AG09309 (cell line): ENCODE measurements at regions not wholly inside any gene's neighbourhood (a gene's known extent, or its start where the extent isn't known, plus 50 kb on each side); places are given as distances from the start of the nearest gene placed in this dataset.
"Not testable (repeated sequence)": the region's sequence is repeated elsewhere in the genome, so short reads cannot be mapped to it uniquely, and the experiment has no call there.

Source experiments
- DNase-seq: peaks from one replicate; pipeline ENCODE4 v3.0.0-alpha.2; 2010; ENCODE audit warnings: low read depth
- H3K4me3 ChIP-seq: 2 replicates; pipeline ENCODE4 v1.5.1; 2011; ENCODE audit warnings: mild to moderate bottlenecking, low read depth, low read length, moderate library complexity; ENCODE audit not compliant: control insufficient read depth
- TF ChIP-seq, protein P1 (sequence below): IDR thresholded peaks from 2 replicates; pipeline ENCODE4 v1.5.1; 2011; ENCODE audit warnings: mild to moderate bottlenecking, low read depth, low read length, inconsistent platforms; ENCODE audit not compliant: insufficient read depth, control insufficient read depth; ENCODE audit errors: missing control alignments

DNA sequence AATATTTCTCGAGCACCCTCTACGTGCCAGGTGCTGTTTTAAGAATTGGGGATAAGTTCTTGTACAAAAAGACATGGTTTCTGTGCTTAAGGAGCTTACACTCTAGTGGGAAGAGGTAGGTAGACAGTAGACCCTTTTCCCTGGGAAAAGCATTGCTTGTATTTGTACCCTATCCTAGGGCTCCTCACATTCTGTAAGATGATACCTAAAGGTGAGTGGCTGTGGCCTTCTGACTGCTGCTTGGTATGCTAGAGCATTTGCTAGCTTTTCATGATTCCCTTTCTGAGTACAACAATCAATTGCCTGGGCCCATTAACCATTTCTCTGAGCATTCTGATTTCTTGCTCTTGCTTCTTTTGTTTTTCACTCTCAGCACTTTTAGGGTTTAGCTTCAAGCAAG lies 286.6 kb downstream of the ZIC3 start:
- no peak overlapping the region for H3K4me3 ChIP-seq
- DNase-seq = no peak
- TF ChIP-seq, protein P1, sequence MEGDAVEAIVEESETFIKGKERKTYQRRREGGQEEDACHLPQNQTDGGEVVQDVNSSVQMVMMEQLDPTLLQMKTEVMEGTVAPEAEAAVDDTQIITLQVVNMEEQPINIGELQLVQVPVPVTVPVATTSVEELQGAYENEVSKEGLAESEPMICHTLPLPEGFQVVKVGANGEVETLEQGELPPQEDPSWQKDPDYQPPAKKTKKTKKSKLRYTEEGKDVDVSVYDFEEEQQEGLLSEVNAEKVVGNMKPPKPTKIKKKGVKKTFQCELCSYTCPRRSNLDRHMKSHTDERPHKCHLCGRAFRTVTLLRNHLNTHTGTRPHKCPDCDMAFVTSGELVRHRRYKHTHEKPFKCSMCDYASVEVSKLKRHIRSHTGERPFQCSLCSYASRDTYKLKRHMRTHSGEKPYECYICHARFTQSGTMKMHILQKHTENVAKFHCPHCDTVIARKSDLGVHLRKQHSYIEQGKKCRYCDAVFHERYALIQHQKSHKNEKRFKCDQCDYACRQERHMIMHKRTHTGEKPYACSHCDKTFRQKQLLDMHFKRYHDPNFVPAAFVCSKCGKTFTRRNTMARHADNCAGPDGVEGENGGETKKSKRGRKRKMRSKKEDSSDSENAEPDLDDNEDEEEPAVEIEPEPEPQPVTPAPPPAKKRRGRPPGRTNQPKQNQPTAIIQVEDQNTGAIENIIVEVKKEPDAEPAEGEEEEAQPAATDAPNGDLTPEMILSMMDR = no peak

DNA sequence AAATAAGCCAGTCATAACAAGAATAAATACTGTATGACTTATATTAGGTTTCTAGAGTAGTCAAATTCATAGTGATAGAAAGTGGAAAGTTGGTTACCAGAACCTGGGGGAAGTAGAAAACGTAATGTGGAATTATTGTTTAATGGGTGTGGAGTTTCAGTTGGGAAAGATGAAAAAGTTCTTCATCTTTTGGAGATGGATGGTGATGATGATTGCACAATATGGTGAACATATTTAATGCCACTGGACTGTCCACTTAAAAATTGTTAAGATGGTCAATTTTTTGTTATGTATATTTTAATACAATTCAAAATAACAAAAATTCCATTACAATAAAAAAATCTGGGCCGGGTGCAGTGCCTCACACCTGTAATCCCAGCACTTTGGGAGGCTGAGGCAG lies 289.6 kb downstream of the ZIC3 start:
- TF ChIP-seq, protein P1 = no peak
- H3K4me3 ChIP-seq = no peak overlapping the region
- no peak for DNase-seq

DNA sequence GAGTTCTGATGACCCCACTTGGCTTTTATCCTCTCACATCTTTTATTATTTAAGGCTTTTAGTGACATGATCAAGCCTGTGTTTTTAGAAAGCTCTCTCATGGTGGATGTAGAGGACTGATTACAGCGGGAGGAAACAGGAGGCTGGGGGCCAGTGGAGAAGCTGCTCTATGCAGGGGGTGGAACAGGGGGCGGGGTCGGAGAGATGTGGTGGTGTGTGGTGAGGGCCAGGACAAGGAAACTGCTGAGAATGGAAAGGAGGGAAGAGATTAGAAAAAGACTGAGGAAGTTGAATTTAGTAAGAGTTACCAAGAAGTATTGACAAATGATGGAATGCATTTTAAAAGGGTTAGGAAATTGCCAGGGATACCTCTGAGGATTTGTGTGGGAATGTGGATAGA lies 292.2 kb downstream of the ZIC3 start:
- DNase-seq = no peak
- TF ChIP-seq, protein P1 = no peak
- H3K4me3 ChIP-seq = no peak overlapping the region

DNA sequence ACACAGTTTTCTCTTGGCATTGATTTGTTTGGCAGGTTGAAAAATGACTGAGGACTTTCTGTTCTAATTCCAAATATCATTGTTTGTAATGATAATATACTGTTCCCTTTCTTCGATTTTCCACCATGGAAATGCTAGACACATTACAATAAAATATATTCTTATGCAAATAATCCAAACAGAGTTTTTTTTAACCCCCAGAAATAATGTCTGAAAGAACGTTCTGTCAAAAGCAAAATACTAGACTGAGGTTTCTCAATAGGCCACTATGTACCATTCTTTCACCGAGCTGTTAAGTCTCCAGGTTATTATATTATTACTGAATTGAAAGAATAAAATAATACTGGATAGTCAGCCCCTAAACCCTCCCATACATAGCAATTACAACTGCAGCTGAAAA lies 312.5 kb downstream of the ZIC3 start:
- no peak overlapping the region for H3K4me3 ChIP-seq
- no peak for DNase-seq
- TF ChIP-seq, protein P1 = no peak

DNA sequence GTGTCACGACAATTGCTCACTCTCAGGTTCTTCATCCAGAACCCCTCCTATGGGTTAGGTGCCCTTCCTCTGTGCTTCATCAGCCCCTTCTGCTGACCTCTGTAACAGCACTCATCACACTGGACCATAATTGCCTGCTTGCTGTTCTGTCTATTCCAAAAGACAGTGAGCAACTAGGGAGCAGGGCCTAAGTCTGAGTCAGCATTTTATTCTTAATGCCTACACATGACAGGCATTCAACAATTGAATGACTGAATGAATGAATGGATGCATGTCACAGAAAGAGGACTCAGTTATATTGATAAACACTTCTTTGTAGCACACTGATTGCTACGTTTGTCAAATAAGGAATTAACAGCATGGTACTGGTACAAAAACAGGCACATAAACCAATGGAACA lies 317.0 kb downstream of the ZIC3 start:
- H3K4me3 ChIP-seq = no peak overlapping the region

DNA sequence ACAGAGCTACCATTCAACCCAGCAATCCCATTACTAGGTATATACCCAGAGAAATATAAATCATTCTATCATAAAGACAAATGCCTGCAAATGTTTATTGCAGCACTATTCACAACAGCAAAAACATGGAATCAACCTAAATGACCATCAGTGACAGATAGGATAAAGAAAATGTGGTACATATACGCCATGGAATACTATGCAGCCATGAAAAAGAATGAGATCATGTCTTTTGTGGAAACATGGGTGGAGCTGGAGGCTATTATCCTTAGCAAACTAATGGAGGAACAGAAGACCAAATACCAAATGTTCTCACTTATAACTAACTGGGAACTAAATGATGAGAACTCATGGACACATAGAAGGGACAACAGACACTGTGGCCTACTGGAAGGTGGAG lies 318.9 kb downstream of the ZIC3 start:
- DNase-seq, H3K4me3 ChIP-seq: not testable (repeated sequence)

More for the DNA sequence above, 317.0 kb downstream of the ZIC3 start:
- no peak for DNase-seq
- TF ChIP-seq, protein P1 = no peak

DNA sequence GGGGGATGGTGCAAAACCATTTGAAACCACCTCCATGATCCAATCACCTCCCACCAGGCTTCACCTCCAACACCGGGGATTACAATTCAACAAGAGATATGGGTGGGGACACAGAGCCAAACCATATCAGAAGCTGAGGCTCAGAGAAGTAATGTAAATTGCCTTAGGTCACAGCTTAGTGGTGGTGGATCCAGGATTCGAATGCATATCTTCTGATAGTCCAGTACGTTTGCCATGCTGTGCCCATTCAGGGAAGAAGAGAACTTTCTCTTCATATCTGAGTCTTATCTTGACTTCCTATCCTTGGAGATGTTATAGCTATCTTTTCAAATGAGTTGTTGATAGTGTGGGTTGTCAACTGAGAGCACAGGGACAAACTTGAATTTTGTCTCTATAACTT lies 325.5 kb downstream of the ZIC3 start:
- TF ChIP-seq, protein P1 = no peak
- no peak overlapping the region for H3K4me3 ChIP-seq
- no peak for DNase-seq
